GM19463 (cell line): ENCODE measurements at regions not wholly inside any gene's neighbourhood (a gene's known extent, or its start where the extent isn't known, plus 50 kb on each side); places are given as distances from the start of the nearest gene placed in this dataset.
"Not testable (repeated sequence)": the region's sequence is repeated elsewhere in the genome, so short reads cannot be mapped to it uniquely, and the experiment has no call there.

Experiments
- ATAC-seq: cut with Tn5 transposase; IDR thresholded peaks from one replicate; pipeline ENCODE4 v1.9.1; 2021; ENCODE audit warnings: mild to moderate bottlenecking, moderate library complexity; ENCODE audit not compliant: unreplicated experiment

- ATAC-seq = no peak
Observed at GRCh38 chr6:169985121-169986015, 233.9 kb downstream of the ERMARD start.

- no peak for ATAC-seq
Observed at GRCh38 chr6:169984181-169985120, 233.0 kb downstream of the ERMARD start.

GRCh38 chr6:169983651-169984050 is 232.2 kb downstream of the ERMARD start:
- no peak for ATAC-seq

- ATAC-seq = no peak
Observed at GRCh38 chr6:169982461-169983386, 231.3 kb downstream of the ERMARD start.

- ATAC-seq = no peak
Observed at GRCh38 chr6:169981969-169982368, 230.5 kb downstream of the ERMARD start.

GRCh38 chr6:169981568-169981967 is 230.1 kb downstream of the ERMARD start:
- ATAC-seq = no peak

- no peak for ATAC-seq
Observed at GRCh38 chr6:169980826-169981450, 229.5 kb downstream of the ERMARD start.

- ATAC-seq = no peak
Observed at GRCh38 chr6:169979873-169980432, 228.5 kb downstream of the ERMARD start.

GRCh38 chr6:169978615-169979161 is 227.3 kb downstream of the ERMARD start:
- no peak for ATAC-seq

GRCh38 chr6:169977434-169978265 is 226.2 kb downstream of the ERMARD start:
- no peak for ATAC-seq

- ATAC-seq = no peak
Observed at GRCh38 chr6:169976301-169977081, 225.1 kb downstream of the ERMARD start.

GRCh38 chr6:169975701-169976100 is 224.3 kb downstream of the ERMARD start:
- ATAC-seq = no peak

- no peak for ATAC-seq
Observed at GRCh38 chr6:169975286-169975685, 223.9 kb downstream of the ERMARD start.

- ATAC-seq = no peak
Observed at GRCh38 chr6:169974663-169975062, 223.2 kb downstream of the ERMARD start.

GRCh38 chr6:169973588-169974467 is 222.4 kb downstream of the ERMARD start:
- ATAC-seq = not testable (repeated sequence)

- no peak for ATAC-seq
Observed at GRCh38 chr6:169972736-169973135, 221.3 kb downstream of the ERMARD start.
